OCI-M1 (cell line): ENCODE measurements at regions not wholly inside any gene's neighbourhood (a gene's known extent, or its start where the extent isn't known, plus 50 kb on each side); places are given as distances from the start of the nearest gene placed in this dataset.
A peak's percentile ranks its signal among the peaks of the same experiment; 100 is the strongest.
"Not testable (repeated sequence)": the region's sequence is repeated elsewhere in the genome, so short reads cannot be mapped to it uniquely, and the experiment has no call there.

Experiments
- DNase-seq: peaks from one replicate; lab custom pipeline; 2025; lab: John Stamatoyannopoulos, UW

DNA sequence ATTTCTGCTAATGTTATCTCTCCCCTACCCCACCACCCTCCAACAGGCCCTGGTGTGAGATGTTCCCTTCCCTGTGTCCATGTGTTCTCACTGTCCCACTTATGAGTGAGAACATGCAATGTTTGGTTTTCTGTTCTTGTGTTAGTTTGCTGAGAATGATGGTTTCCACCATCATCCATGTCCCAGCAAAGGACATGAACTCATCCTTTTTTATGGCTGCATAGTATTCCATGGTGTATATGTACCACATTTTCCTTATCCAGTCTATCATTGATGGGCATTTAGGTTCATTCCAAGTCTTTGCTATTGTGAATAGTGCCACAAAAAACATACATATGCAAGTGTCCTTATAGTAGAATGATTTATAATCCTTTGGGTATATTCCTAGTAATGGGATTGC lies 104.5 kb downstream of the ZNF33B start:
- not testable (repeated sequence) for DNase-seq

DNA sequence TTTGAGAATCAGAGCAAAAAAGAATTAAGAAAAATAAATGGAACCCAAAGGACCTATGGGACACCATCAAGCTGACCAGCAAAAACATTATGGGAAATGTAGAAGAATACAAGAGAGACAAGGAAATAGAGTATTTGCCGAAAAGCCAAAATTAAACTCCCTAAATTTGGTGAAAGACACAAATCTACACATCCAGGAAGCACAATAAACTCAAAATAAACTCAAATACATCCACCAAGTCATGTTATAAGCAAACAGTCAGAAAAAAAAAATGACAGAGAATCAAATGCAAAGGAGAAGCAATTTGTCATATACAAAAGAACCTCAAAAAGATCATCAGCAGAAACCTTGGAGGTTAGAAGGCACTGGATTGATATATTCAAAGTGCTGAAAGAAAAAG lies 105.4 kb downstream of the ZNF33B start:
- no peak for DNase-seq

DNA sequence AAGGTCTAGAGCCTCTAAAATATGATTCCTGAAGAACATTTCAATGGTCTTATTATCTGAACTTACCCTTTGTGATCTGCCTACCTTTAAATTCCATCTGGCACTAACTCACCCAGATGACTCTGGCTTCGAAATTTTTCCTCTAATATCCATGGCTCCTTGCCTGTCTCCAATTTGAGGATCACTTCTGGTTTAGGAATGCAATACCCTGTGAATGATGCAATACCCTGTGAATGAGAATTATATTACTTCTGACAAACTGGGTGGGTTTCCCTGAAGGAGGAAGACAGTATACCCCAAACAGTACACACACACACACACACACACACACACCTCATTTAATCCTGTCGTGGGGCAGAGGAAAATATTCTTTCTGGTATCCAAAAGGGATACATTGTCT lies 115.3 kb downstream of the ZNF33B start:
- DNase-seq = no peak

DNA sequence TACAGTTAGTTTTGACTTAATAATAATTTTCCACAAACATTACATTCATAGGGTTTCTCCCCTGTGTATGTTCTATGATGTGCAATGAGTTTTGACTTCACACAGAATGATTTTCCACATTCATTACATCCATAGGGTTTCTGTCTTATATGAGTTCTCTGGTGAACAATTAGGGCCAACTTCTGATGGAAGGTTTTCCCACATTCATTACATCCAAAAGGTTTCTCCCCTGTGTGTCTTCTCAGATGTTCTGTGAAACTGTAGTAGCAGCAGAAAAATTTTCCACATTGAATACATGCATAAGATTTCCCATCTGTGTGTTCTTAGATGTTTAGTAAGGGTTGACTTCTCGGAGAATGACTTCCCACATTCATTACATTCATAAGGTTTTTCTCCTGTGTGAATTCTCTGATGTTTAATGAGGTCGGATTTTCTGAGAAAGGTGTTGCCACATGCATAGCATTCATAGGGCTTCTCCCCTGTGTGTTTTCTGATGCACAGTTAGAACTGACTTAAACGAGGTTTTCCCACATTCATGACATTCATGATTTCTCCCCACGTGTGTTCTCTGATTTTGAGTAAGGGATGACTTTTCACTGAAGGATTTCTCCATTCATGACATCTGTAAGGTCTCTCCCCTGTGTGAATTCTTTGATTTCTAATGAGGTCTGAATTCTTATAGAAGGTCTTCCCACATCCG lies 118.5 kb downstream of the ZNF33B start:
- DNase-seq = no peak

DNA sequence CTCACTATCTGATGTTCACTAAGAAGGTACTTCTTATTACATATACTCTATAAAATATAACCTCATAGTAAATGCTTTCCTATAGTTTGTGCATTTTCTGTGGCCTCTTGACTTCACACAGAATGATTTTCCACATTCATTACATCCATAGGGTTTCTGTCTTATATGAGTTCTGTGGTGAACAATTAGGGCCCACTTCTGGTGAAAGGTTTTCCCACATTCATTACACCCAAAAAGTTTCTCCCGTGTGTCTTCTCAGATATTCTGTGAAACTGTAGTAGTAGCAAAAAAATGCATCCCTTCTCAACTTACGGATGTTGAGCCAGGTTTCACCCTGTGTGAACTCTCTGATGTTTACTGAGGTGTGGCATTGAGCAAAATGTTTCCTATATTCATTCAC lies 119.3 kb downstream of the ZNF33B start:
- DNase-seq = no peak

DNA sequence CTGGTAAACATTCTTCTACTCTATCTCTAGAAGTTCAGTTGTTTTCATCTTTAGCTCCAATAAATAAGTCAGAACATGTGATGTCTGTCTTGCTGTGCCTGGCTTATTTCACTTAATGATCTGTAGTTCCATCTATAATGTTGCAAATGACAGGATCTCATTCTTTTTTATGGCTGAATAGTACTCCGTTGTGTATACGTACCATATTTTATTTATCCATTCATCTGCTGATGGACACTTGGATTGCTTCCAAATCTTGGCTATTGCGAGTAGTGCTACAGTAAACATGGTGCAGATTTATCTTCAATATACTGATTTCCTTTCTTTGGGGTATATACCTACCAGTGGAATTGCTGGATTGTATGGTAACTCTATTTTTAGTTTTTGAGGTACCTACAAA lies 124.4 kb downstream of the ZNF33B start:
- DNase-seq = no peak

DNA sequence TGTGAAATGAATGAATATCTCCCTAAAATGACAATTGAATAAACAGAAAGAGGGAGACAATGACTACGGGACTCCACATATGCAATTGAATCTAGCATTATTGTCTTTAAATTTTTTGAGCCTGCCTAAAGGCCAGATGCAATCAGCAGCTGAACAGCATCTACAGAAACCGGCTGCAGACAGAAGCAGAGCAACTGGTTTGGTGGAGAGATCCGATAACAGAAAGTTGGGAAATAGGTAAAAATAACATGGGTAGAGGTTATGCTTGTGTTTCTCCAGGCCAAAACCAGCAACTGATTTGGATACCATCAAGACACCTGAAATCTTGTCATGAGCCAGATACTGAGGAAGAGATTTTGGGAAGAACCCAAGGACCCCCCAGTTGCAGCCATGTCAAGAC lies 146.6 kb downstream of the ZNF33B start:
- no peak for DNase-seq

DNA sequence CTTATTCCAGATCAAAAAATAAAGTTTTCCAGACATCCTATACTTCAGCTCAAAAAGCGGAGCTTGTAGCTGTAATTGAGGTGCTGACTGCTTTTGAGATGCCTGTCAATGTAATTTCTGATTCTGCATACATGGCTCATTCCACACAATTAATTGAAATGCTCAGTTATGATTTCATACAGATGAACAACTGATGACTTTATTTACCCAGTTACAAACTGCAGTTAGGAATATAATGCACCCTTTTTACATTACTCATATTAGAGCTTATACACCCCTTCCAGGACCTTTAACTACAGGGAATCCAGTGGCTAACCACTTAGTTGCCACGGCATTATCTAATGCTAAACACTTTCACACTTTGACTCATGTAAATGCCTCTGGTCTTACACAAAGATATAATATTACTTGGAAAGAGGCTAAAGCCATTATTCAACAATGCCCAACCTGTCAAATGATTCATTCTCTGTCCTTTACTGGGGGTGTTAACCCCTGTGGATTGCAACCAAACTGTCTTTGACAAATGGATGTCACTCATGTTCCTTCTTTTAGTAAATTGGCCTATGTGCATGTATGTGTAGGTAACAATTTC lies 147.3 kb downstream of the ZNF33B start:
- DNase-seq = peak; percentile 91

DNA sequence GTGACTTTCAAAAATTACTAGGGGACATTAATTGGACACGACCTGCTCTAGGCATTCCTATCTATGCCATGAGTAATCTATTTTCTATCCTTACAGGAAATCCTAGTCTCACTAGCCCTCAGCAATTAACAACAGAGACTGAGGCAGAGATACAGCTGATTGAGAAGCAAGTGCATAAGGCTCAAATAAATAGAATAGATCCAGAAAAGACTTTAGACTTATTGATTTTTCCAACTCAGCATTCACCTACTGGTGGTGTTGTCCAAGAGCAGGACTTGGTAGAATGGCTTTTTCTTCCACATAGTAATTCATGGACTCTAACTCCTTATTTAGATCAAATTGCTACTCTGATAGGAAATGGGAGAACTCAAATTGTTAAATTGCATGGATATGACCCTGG lies 148.0 kb downstream of the ZNF33B start:
- no peak for DNase-seq

DNA sequence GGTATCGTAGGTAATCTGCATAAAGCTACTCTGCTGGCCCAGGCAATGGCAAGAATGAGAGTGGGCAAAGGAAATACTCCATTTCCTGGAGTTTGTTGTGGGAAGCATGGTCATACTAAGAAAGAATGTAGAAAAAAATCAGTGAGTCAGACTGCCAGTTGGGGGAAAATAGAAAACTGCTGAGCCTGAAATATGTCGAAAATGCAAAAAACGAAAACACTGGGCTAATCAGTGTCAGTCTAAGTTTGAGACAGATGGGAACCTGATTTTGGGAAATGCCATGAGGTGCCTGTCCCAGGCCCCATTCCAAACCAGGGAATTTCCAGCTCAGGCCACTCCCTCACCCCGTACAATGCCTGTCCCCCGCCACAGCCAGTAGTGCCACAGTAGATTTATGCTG lies 150.0 kb downstream of the ZNF33B start:
- DNase-seq = no peak

DNA sequence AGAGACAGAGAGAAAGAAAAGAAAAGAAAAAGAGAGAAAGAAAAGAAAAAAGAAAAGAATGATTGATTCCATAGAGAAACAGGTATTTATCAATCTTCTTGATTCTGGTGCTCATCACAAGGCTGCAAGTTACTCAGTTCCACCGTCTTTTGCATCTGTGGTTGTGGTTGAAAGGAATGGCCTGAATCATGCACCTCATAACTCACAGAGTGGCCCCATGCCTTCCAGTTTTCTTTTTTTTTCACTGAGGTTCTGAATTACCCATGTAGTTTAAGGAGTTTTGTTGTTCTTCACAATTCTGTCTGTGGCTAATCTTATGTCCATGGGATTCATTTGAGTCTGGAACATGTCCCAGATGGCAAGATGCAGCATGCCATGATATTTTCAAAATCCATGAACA lies 156.0 kb downstream of the ZNF33B start:
- no peak for DNase-seq

DNA sequence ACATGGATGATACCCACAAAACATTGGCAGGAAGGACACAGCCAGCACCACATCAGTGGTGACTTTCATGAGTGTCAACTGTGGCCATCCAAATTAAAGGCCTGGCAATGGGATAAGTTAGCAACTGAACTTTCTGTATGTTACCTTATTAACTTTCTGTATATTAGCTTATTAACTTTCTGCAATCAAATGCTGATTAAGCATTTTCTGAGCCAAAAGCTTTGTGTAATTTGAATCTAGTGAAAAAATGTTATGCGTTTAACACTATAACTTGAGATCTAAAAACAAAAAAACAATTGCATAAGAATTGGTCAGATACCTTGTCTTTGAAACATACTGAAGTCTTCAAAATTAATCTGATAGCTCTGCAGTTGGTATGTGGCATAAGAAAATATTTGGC lies 159.3 kb downstream of the ZNF33B start:
- no peak for DNase-seq

DNA sequence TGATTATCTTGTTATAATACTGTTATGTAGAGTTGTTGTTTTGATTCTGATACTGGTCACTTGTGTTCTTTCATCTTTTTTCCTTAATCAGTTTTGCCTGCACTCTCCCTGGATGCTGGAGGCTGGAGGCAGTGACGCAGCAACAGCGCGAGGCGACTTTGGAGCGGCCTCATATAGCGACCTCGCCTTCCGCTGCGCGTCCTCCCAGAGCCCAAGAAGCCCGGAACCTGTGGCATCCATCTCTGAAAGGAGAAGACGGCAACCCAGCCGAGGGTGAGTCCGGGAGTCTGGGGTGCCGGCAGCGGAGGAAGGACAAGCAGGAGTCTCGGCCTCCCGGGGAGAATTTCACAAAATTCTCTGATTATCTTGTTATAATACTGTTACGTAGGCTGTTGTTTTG lies 161.2 kb downstream of the ZNF33B start:
- DNase-seq = no peak

DNA sequence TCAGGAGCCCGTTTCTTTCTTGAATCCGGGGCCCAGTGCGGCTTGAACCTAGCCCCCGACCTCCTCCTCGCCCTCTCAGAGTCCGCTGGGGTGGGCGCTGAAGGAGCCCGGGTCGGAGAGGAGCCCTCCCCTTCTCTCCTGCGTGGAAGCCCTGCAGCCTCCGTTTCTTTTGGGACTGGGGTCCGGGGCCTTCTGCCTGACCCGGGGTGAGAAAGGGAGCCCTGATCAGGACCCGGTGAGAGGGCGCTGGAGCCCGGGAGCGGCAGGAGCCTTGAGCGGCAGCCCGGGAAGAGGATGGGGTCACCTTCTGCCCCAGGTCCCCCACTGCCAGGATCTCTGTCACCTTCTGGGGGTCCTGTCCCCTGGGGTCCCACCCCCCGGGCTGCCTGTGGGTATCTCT lies 162.3 kb downstream of the ZNF33B start:
- DNase-seq = no peak

DNA sequence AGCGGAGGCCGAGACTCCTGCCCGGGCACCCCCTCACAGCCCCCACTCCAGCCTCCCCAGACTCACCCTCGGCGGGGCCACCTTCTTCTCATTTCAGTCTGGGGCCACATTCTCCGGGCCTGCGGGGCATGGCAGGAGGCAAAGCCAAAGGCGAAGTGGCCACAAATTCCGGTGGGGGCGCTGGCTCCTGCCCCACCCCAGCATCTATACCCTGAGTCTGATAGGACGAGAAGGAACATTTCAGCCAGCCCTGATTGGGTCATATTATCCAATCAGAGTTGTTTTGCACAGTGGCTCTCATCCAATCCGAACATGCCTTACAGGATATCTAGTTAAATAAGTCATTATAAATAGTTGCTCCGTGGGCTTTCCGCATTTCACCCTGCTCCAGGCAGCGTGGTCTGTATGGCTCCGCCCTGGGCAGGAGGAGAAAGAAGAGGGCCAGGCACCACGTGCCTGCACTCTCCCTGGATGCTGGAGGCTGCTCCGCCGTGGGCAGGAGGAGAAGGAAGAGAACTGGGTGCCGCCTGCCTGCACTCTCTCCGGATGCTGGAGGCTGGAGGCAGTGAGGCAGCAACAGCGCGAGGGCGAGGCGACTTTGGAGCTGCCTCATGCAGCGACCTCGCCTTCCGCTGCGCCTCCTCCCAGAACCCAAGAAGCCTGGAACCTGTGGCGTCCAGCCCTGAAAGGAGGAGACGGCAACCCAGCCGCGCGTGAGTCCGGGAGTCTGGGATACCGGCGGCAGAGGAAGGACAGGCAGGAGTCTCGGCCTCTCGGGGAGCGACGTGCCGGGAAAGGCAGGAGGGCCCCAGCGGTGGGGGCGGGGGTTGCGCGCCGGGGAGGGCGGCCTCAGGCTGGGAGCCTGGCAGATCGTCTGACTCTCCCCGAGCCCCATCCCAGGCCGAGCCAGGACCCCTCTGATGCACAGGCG lies 162.9 kb downstream of the ZNF33B start:
- DNase-seq = peak; percentile 83

DNA sequence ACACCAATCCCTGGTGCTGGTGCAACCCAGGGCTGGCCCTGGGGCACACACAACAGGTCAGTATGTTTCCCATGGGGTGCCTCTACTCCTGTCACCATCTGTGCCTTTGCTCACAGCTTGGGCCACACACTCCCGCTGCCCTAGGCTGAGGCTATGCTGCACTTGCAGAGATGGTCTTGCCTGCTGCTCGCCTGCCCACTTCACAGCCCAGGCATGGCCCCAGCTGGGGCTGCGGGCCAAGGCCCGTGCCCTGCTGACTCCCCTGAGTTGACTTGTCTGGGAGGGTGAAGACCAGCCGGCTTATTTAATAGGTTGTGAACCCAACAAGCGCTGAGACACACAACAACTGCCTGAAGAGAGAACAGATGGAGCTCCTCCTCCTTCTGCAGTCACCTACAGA lies 184.1 kb downstream of the ZNF33B start:
- DNase-seq = no peak

DNA sequence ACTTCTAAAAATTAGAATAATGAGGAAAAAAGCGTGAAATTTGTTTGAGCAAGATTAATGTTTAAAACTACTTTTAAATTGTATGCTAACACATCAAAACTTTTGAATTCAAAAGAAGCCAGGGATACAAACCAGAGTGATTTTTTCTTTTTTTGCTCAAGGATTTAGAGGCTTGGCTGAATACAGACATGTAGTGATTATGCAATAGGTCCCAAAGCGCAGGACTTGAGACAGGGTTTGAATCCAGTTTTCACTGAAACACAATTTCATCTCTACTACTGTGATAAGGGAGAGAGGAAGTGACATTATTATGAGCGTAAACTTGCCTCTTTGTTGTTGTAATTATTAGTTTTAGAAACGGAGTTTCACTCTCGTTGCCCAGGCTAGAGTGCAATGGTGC lies 207.3 kb downstream of the ZNF33B start:
- peak; percentile 24 for DNase-seq

DNA sequence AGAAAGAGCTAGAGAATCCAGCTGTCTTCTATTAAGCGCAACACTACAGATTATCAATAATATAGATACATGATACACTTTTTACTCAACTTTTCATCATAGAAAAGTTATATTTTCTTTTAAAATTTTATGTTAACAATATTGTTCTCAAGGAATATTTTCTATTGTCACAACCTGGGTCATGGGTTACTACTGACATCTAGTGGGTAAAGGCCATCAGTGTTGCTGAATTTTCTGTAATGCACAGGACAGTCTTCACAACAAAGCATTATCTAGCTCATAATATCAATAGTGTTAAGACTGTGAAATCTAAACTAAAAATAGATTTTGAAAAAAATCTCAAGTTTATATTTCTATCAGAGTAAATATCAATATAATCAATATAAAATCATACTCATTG lies 209.8 kb downstream of the ZNF33B start:
- DNase-seq = peak; percentile 63

DNA sequence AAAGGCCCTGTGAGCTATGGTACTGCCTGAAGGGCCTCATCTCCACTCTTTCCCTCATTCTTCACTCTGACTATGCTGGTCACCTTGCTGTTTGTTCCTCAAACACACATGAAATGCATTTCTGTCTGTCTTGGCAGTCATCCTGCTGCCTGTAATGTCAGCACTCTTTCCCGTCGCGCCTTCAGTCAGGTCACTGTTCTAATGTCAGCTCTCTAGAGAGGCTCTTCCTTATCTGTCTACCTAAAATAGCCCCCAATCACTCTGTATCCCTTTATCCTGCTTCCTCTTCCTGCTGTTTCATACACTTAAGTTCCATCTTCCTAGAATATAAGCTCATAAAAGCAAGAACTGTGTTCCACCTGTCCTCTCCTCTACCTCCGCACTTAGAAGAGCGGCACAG lies 215.5 kb downstream of the ZNF33B start:
- DNase-seq = no peak

DNA sequence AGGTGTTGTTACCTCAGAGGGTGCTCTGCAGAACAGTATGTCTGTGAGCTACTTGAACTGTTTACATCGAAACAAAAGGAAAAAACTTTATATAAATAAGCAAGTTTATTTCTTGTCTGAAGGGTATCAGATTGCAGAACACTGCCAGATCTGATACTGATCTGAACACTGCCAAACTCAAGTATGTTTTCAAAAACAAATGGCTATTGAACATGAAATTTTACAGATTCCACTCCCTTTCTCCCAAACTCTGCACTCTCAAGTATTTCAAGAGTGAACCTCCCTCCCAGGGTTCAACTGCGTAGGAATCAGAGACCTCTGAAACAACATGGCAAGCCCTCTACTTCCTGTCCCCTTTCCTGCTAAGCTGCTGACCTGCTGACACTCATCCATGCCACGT lies 216.6 kb downstream of the ZNF33B start:
- DNase-seq = no peak

DNA sequence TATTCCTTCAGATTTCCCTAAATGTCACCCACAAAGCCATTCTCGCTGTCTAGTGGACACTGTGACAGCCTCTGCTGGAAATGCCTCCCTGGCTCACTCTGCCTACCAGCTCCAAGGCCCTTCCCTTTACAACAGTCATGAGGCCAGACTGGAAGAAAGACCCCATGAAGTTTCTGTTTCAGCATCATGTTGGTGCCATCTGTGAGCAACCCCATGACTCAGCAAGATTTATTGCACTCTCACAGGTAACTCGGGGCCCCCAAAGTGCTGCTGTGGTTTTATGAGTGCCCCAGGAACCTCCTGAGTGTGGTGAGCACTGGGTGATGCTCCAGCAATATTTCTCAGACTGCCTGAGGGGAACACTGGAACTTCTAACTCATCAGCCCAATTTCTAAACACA lies 218.6 kb downstream of the ZNF33B start:
- no peak for DNase-seq

DNA sequence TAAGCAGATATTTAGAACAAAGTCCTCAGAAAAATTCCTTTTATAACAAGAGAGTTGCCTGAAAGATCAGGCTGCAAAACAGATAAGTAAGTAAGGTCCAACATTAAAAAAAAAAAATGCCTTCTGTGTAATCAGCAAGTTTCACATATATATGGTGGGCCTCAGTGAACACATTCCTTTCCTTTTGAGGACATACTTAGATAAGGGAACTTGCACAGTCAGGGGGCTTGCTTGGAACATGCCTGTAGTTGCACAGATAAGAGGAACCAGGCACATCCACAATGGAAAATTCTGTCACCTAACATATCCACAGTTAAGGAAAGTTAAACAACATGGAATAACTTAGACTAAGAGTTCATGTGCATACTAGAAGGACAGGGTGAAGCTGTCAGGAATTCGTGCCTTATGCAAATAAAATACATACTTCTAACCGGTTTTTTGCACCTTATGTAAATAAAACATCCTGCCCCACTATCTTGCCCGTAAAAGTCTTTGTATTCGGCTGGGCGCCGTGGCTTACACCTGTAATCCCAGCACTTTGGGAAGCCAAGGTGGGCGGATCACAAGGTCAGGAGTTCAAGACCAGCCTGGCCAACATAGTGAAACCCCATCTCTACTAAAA lies 257.3 kb downstream of the ZNF33B start:
- DNase-seq = no peak
